GM18517 (cell line): ENCODE measurements at regions not wholly inside any gene's neighbourhood (a gene's known extent, or its start where the extent isn't known, plus 50 kb on each side); places are given as distances from the start of the nearest gene placed in this dataset.
"Not testable (repeated sequence)": the region's sequence is repeated elsewhere in the genome, so short reads cannot be mapped to it uniquely, and the experiment has no call there.

ENCODE experiments used
- ATAC-seq: cut with Tn5 transposase; IDR thresholded peaks from one replicate; pipeline ENCODE4 v1.9.1; 2021; ENCODE audit warnings: mild to moderate bottlenecking, moderate library complexity; ENCODE audit not compliant: unreplicated experiment

- ATAC-seq = no peak
These were observed 378.4 kb downstream of the DDX10 start for GRCh38 chr11:109043315-109043714.

DNA sequence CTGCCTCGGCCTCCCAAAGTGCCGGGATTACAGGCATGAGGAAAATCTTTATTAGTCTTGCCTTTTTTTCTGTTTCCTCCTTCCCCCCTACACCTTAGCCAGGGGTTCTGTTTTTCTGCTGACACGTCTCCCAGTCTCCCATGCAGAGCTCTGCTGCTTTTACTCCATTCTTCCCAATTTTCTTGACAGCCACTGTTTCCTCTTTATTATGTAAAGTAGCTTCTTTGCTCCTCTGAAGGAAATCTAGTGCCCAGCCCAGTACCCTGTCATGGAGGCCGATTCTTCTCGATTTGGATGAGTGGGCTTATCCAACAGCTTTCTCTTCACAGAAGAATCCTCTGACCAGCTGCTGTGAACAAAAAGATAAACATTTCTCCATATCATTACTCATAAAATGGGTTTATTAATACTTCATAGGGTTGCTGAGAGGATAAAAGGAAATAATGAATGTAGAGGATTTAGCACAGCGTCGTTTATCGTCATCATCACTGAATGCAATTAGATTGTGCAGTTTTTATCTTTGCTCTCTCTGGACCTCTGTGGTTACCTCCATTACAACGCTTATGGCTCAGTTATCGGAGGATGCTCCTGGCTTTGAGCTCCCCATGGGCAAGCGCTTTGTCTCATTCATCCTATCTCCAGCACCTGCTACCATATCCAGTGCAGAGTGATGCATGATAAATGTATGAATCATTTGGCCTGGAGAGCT, 375.6 kb upstream of the C11orf87 start:
- no peak for ATAC-seq

- ATAC-seq = no peak
These were observed 373.9 kb upstream of the C11orf87 start for GRCh38 chr11:109048098-109048497.

- ATAC-seq = no peak
These were observed 370.8 kb upstream of the C11orf87 start for GRCh38 chr11:109051200-109051599.

DNA sequence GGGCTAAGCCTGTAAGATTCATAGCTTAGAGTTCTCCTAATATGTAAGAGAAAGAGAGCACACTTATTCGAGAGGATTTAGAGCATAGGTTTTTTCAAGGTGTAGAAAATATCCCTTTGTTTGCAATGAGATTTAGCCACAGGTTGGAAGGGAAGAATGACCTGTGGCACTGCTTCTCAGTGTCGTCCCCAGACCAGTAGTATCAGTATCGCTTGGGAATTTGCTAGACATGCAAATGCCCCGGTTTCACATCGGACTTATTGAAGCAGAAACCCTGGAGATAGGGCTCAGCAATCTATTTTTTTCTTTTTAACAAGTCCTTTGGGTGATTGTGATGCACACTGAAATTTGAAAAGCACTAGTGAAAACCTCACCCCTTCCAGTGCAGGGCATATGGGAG, 362.6 kb upstream of the C11orf87 start:
- ATAC-seq = no peak

- no peak for ATAC-seq
These were observed 360.6 kb upstream of the C11orf87 start for GRCh38 chr11:109061394-109061793.

DNA sequence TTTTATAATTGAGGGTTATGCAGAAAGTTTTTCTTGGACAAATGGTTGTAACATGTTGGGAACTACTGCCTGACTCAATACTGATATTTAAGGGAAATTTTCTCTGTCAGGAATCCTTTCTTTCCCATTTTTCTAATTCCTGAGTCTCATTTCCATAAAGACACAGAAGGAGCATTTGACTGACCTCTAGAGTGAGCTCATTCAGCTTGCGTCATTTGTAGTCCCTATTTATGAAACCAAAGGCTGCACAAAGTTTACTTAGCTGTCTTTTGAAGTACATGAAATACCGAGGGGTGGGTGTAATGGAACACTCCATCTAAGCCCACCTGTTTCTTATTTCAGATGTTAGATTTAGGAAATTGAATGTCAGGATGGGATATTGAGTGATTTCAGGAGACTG, 359.5 kb upstream of the C11orf87 start:
- ATAC-seq = no peak

- ATAC-seq = no peak
These were observed 359.1 kb upstream of the C11orf87 start for GRCh38 chr11:109062871-109063270.

DNA sequence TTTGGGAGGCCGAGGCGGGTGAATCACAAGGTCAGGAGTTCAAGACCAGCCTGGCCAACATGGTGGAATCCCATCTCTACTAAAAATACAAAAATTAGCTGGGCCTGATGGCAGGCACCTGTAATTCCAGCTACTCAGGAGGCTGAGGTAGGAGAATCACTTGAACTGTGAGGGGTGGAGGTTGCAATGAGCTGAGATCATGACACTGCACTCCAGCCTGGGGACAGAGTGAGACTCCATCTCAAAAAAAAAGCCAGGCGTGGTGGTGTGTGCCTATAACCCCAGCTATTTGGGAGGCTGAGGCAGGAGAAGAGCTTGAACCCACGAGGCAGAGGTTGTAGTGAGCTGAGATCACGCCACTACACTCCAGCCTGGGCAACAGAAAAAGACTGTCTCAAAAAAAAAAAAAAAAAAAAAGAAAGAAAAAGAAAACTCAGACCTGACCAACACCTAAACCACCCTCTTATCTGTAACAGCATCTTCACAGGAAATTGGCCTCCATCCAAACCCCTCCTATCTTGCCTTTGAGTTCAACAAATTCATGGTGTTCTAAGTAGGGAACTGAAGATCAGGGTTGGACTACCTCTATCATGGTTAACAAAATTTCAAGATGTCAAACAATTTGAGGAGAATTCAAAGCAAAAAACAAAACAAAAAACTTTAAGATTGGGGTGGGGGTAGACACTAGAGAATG, 357.2 kb upstream of the C11orf87 start:
- not testable (repeated sequence) for ATAC-seq

GRCh38 chr11:109071262-109071661, 350.7 kb upstream of the C11orf87 start:
- ATAC-seq = no peak

DNA sequence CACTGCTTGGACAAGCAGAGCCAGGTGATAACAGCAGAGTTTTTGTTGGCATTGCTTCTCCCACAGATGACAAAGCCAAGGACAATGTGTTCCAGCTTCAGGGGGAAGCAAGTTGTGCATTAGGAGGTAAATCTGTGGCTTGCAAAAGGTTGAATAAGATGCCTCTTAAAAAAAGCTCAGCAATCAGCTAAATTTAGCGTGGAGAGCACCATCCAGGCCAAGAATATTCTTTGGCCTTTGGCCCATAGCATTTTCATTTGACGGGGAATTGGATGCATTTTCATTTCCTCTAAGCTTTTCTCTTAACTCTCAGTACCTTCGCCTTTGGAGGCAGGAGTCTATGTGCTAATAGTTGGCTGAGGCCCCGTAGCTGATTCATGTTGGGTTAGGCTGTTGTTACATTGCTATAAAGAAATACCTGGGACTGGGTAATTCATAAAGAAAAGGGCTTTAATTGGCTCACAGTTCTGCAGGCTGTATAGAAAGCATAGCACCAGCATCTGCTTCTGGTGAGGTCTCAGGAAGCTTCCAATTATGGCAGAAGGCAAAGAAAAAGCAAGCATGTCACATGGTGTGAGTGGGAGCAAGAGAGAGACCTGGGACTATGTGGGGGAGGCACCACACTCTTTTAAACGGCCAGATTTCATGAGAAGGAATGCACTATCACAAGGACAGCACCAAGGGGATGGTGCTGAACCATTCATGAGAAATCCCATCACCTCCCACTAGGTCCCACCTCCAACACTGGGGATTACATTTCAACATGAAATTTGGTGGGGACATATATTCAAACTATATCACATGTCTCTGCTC, 350.1 kb upstream of the C11orf87 start:
- ATAC-seq = no peak

GRCh38 chr11:109073032-109073822, 348.8 kb upstream of the C11orf87 start:
- no peak for ATAC-seq

DNA sequence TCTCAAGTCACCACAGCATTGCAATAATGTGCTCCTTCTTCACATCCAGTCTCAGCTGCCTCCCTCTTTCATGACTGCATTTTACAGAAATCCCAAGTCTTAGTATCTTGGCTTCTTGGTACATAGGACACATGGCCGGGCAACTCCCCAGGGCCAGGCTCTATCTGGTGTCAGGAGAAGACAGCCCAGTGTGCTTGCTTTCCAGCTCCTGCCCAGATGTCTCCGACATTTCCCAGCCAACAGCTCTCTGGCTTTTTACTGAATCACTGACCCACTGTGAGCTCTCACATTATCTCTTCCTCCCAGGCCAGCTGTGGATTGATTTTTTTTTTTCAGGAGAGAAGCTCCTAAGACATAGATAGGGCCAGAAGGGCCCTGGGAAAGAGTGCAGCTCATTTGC, 346.0 kb upstream of the C11orf87 start:
- ATAC-seq = no peak

DNA sequence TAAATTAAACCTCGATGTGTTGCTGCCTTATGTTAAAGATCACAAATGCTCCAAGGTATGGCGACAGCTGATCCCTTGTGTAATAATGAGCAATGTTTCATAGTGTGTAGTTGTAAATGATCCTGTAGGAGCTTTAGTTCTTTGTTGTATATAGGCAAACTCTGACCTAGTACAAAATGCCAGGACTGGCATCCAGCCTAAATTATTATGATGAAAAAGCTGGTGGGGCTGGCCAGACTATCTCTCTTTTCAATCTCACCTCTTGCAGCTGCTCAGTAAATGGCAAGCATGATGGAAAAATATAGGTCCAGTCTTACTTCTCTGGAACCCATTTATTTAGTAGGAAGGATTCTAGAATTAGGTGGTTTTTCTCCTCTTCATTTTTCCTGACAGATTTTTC, 345.1 kb upstream of the C11orf87 start:
- ATAC-seq = no peak

GRCh38 chr11:109077291-109077920, 344.6 kb upstream of the C11orf87 start:
- no peak for ATAC-seq

DNA sequence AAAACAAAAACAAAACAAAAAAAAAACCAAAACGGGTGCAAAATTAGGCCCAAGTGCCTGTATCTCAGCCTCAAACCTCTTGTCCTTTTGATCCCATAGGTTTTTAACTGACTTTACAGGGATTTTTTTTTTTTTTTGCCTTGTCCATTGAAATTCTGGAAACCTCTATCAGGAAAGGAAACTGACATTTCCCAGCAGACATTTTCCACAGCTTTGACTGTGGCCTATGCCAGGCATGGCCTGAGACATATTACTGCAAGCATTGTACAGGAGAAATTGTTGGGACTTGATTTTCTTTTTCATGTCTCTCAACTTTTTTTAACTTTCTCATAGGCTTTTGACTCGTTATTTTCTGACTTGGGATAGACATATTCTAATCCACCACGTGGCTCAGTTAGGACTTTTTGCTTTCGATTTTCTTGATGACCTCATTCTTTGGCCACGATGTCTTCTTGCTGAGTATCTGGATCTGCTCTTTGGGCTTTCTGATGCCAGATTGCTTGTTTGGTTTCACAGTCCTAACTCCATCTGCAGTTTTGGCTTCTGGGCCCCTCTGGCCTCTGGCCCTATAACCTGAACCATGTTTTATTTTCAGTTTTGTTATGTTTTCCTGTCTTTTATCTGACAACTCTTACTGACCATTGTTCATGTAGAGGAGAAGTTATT, 336.1 kb upstream of the C11orf87 start:
- no peak for ATAC-seq

DNA sequence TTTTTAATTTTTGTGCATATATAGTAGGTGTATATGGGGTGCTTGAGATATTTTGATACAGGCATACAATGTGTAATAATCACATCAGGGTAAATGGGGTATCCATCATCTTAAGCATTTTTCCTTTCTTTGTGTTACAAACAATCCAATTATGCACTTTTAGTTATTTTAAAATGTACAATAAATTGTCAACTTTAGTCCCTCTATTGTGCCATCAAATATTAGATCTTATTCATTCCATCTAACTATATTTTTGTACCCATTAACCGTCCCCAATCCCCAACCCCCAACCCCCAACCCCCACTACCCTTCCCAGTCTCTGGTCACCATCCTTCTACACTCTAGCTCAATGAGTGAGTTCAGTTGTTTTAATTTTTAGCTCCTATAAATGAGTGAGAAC, 335.1 kb upstream of the C11orf87 start:
- no peak for ATAC-seq

GRCh38 chr11:109088086-109088485, 333.9 kb upstream of the C11orf87 start:
- ATAC-seq = no peak

DNA sequence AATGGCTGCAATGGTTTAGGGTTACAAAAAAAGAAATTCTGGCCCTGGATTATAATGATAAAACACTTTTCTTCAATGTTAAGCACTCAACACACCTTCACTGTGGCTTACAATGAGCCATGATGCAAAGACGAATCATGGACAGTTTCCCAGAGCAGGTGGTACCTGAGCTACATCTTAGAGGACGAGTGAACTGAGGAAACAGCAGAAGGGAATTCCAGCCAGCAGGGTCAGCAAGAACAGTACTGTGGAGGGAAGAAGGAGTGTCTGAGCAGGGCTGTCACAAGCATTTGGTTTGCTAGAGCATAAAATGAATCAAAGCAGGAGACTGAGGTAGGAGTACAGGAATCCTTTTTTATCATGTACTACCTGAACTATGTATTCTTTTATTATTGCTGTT, 332.8 kb upstream of the C11orf87 start:
- ATAC-seq = no peak

GRCh38 chr11:109093354-109093753, 328.6 kb upstream of the C11orf87 start:
- ATAC-seq = no peak
